Mucosa of gallbladder (tissue), 1 donor: ENCODE measurements at regions not wholly inside any gene's neighbourhood (a gene's known extent, or its start where the extent isn't known, plus 50 kb on each side); places are given as distances from the start of the nearest gene placed in this dataset.

ENCODE experiments used
- DNase-seq: peaks from one replicate; pipeline ENCODE4 v3.0.0-alpha.2; 2020; ENCODE audit warnings: low spot score
- donor health status: DM: no; HTN: no; CAD: no.

- DNase-seq: no peak
These were observed 112.4 kb downstream of the SH3TC2 start for GRCh38 chr5:148950471-148950863.

DNA sequence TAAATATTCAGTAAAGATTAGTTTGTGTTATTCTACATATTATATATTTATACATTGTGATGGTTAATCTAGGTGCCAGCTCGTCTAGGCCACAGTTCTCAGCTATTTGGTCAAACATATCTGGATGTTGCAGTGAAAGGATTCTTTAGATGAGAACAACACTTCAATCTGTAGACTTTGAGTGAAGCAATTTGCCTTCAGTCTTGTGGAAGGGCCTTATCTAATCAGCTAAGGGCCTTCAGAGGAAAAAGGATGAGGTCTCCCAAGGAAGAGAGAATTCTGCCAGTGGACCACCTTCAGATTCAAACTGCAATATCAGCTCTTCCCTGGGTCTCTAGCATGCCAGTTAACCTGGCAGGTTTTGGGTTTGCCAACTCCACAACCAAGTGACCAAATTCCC lies 112.0 kb downstream of the SH3TC2 start:
- no peak for DNase-seq

DNA sequence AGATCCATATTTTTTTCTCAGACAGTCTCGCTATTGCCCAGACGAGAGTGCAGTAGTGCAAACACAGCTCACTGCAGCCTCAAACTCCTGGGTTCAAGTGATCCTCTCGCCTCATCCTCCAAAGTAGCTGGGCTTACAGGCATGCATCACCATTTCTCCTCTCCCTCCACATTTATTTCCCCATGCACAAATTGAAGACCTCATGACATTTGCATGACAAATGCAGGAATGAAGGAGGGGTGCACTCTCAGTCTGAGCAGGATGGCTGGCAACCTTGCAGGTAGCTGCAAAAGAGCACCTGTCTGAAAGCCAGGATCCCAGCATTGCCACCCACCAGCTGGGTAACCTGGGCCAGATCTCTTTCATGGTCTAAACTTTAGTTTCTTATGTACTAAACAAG lies 111.2 kb downstream of the SH3TC2 start:
- DNase-seq: no peak

DNA sequence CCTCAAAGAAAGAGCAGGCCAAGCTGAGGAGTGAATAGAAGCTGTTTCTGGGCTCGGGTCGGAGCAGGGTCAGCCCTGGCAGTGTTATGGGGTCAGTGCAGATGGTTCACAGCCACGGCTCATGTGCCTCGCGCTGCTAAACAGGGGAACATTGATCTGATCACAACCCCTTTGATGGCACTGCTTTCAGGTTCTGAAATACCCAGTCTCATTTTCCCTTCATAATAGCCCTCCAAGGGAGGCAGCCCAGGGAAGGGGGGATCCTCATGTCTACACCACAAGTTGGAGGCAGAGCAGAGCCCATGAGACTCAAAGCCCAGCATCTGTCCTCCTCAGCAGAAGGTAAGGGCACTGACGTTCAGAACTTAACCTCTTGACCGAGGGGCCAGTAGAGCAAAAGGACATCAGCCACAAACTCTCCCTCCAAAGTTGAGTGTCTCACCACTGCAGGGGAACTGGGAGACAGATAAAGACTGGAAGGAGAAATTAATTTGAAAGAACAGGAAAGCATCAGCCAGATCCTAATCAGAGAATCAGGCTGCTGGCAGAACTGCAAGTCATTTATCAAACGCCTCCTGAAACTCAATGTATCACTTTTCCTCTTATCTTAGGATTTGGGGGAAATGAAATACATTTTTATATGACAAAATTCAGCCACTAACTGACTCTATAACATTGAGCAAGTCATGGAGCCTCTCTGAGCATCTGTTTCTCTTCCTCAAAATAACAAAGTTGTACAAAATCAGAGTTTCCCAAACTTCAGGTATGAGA lies 110.6 kb downstream of the SH3TC2 start:
- no peak for DNase-seq

- no peak for DNase-seq
These were observed 109.2 kb downstream of the SH3TC2 start for GRCh38 chr5:148953711-148954110.
